GM10266 (cell line): ENCODE measurements at regions not wholly inside any gene's neighbourhood (a gene's known extent, or its start where the extent isn't known, plus 50 kb on each side); places are given as distances from the start of the nearest gene placed in this dataset.

Experiments used
- DNase-seq: peaks from one replicate; pipeline ENCODE4 v3.0.0; 2012; ENCODE audit errors: extremely low spot score
- TF ChIP-seq, protein P1 (sequence below): IDR thresholded peaks from 2 replicates; pipeline ENCODE4 v1.5.1; 2012; ENCODE audit warnings: mild to moderate bottlenecking, low read depth; ENCODE audit not compliant: control insufficient read depth, insufficient read depth; ENCODE audit errors: missing control alignments

DNA sequence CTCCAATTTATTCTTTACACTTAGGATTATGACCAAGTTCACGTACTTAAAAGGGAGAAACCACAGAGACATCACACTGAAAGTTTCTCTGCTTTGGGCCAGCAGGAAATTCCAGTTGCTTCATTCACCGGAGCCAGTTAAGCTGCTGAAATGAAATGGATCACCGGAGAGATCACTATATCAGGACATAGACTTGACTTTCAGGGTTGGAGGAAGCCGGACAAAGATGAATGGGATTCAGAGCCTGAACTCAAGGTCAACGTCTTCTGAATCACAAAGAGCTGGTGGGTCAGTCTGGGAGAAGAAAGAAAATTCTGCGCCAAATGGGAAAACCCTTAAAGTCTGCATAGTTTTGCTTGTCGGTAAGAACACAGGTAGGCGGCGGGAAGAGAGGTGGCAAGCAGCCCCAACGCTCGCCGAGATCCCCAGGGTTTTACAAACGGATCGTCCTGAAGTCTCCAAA lies 81.9 kb upstream of the CCDC28A start:
- TF ChIP-seq, protein P1, sequence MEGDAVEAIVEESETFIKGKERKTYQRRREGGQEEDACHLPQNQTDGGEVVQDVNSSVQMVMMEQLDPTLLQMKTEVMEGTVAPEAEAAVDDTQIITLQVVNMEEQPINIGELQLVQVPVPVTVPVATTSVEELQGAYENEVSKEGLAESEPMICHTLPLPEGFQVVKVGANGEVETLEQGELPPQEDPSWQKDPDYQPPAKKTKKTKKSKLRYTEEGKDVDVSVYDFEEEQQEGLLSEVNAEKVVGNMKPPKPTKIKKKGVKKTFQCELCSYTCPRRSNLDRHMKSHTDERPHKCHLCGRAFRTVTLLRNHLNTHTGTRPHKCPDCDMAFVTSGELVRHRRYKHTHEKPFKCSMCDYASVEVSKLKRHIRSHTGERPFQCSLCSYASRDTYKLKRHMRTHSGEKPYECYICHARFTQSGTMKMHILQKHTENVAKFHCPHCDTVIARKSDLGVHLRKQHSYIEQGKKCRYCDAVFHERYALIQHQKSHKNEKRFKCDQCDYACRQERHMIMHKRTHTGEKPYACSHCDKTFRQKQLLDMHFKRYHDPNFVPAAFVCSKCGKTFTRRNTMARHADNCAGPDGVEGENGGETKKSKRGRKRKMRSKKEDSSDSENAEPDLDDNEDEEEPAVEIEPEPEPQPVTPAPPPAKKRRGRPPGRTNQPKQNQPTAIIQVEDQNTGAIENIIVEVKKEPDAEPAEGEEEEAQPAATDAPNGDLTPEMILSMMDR, result no peak
- no peak for DNase-seq

DNA sequence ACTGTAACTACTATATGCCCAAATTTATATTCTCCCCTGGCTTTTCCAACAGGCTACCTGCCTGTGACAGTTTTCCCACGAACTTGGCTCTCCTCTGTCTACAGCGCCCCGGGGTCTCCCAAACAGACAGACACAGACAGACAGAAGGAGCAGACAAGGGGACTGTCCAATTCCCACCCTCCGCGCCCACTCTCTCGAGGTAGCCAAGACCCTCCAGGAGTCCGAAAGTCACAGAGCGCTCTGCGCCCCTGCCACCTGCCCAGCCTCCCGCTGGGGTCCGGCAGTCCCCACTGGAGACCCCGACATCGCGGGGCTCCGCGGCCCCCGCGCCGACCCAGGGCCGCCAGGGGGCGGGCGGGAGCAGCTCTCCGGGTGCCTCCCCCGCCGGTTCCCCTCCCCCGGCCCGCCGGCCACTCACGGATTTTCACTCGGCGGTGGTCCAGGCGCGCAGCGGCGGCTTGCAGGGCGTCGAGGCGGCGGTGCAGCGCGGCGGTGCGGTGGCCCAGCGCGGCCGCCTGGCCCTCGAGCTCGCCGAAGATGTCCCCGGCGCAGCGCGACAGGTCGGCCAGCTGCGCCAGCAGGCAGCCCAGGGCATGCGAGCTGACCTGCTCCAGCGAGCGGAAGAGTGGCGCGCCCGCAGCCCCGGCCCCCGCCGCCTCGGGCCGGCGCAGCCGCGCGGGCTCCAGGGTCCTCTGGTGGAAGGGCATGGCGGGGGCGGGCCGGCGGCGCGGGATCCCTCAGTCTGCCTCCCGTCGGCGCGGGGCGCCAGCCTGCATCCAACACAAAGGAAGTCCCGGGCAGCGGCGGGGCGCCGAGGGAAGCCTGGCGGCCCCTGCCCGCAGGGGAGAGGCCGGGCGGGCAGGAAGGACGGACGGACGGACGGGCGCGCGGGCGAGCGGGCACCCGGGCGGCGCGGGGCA lies 81.3 kb upstream of the CCDC28A start:
- DNase-seq, result peak; percentile 93

DNA sequence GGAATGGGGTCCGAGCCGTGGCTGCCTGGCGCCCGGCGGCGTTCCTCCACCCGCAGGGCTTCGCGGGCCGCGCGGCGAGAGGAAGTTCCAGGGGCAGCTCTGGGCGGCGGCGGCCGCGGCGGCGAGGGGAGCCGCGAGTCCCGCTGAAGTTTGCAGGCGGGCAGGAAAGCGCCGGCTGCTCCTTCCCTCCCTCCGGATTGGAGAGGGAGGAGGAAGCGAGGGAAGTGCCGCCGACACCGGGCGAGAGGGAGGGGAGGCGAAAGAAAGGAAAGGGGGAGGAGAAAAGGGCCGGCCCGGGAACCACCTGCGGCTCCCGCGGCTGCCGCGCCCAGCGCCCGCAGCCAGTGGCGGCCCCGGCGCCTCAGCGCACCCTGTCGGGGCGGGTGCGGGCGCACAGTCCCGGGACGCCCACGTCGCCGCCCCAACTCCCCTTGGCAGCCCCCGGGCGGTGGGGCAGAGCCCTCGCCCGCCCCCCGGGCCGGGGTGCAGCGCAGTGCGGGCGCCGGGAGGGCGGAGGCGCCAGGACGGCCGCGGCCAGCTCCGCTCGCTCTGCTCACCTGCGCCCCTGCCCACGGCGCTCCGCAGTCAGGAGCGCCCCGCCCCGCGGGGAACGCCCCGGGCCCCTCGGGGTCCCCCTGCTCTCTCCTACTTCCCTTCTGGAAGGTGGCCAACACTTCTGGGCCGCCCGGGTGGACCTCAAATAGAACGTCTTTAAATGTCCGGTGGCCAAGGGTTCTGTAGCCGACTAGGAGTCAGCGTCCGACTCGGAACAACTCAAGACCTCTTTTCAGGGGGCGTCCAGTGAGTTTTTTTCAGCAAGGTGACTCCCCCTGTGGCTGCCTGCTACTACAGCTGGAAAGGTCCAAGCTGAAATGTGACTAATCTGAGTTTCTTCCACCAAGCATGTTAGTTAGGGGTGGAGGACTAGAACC lies 80.3 kb upstream of the CCDC28A start:
- DNase-seq, result peak; percentile 83

More for the DNA sequence above, 81.3 kb upstream of the CCDC28A start:
- TF ChIP-seq, protein P1, result peak; percentile 69

DNA sequence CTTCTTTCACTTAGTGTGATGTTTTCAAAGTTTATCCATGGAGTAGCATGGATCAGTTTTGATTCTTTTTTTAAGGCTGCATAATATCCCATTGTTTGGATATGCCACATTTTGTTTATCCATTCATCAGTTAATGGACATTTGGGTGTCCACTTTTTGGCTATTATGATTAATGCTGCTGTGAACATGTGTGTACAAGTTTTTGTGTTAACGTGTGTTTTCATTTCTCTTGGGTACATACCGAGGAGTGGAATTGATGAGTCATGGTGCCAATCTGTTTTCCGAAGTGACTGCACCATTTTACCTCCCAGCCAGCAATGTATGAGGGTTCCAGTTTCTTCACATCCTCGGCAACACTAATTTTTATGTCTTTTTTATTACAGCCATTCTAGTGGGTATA lies 78.4 kb upstream of the CCDC28A start:
- TF ChIP-seq, protein P1, result no peak
- DNase-seq, result no peak

More for the DNA sequence above, 80.3 kb upstream of the CCDC28A start:
- TF ChIP-seq, protein P1, result peak; percentile 13

DNA sequence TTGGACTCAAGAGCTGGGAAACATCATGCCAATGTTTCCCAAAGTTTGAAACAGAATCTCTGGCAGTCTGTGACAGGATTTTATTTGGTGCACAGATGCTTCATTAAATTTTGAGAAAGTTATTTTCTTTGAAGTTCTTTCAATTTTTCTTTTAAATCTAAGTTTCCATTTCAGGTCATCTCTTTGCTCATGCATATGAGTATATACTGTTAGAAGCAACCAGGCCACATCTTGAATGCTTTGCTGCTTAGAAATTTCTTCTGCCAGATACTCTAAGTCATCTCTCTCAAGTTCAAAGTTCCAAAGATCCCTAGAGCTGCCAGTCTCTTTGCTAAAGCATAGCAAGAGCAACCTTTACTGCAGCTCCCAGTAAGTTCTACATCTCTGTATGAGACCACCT lies 59.1 kb upstream of the CCDC28A start:
- no peak for DNase-seq
- TF ChIP-seq, protein P1, result no peak

DNA sequence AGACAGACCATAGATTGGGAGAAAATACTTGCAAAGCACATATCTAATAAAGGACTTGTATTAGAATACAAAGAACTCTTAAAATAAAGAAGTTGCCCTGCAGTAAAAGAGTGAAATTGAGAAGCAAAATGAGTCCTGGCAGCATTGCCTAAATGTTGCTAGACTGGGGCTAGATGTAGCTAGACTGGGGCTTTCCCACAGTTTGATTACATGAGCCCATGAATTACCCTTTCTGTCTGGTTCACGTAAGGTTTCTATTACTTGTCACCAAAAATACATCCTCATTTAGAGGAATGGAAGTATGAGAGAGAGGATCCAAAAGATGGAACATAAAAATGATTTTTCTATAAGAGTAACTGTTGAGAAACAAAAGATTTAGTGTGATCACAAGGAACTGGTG lies 57.6 kb upstream of the CCDC28A start:
- peak; percentile 31 for DNase-seq
- TF ChIP-seq, protein P1, result no peak
